Endothelial cell (in vitro differentiated cells): ENCODE measurements at regions not wholly inside any gene's neighbourhood (a gene's known extent, or its start where the extent isn't known, plus 50 kb on each side); places are given as distances from the start of the nearest gene placed in this dataset.
"Not testable (repeated sequence)": the region's sequence is repeated elsewhere in the genome, so short reads cannot be mapped to it uniquely, and the experiment has no call there.

ENCODE experiments used
- DNase-seq: peaks from one replicate; pipeline ENCODE4 v3.0.0; 2021; ENCODE audit warnings: low spot score
- H3K27ac Mint-ChIP-seq: one replicate; pipeline ENCODE4 v1.8.0; 2021; ENCODE audit warnings: mixed read lengths, inconsistent platforms; ENCODE audit not compliant: unreplicated experiment
- H3K27me3 Mint-ChIP-seq: one replicate; pipeline ENCODE4 v1.8.0; 2021; ENCODE audit warnings: mild to moderate bottlenecking, moderate library complexity, mixed read lengths, inconsistent platforms; ENCODE audit not compliant: unreplicated experiment
- H3K36me3 Mint-ChIP-seq: one replicate; pipeline ENCODE4 v1.8.0; 2021; ENCODE audit warnings: mild to moderate bottlenecking, low read depth, mixed read lengths, inconsistent platforms; ENCODE audit not compliant: unreplicated experiment
- H3K4me1 Mint-ChIP-seq: one replicate; pipeline ENCODE4 v1.8.0; 2021; ENCODE audit warnings: mild to moderate bottlenecking, mixed read lengths, inconsistent platforms; ENCODE audit not compliant: unreplicated experiment
- H3K4me3 Mint-ChIP-seq: one replicate; pipeline ENCODE4 v1.8.0; 2021; ENCODE audit warnings: mild to moderate bottlenecking, mixed read lengths, inconsistent platforms; ENCODE audit not compliant: unreplicated experiment
- H3K9me3 Mint-ChIP-seq: one replicate; pipeline ENCODE4 v1.8.0; 2021; ENCODE audit warnings: mixed read lengths, inconsistent platforms; ENCODE audit not compliant: unreplicated experiment
- CTCF ChIP-seq: fragments of 200-600 bp; sonication (generic); IDR thresholded peaks from one replicate; pipeline ENCODE4 v1.5.0; 2021; ENCODE audit warnings: antibody characterized with exemption; ENCODE audit not compliant: unreplicated experiment

DNA sequence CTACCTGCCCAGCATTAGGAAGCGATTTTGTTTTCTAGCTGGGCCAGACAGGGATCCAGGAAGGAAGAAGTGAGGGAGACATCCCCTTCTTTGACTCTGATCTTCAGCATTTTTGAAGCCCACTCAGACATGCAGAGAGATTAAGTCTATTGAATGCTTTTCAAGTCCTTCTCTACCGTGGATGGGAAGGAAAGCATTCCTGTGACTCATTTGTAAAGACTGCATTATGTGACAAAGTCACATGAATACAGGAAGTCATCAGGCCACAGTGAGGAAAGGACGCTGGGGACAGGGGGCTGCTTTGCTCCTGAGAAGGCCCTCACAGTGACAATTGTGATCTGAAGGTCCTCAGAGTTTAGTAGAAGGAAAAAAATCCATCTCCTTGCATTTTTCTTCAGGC, 67.4 kb upstream of the GBA3 start:
- H3K27ac Mint-ChIP-seq, result peak overlapping the region; percentile 18

DNA sequence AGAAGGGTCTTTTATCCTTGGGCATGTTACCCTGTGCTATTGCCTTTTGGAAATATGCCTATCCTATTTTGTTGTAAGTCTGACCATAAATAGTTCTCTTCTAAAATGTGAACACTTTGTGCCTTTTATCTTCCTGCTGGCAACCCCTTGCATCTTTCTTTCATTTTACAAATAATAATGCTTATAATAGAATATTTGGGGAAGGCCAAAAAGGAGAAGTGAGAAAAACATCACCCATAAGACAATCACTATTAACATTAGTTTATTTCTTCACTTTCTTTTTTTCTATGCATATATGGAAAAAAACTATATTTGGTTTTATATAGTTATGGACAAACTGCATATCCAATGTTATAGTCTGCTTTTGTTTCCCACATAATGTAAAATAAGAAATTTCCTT, 64.9 kb upstream of the GBA3 start:
- H3K9me3 Mint-ChIP-seq, DNase-seq, H3K27me3 Mint-ChIP-seq: not testable (repeated sequence)

More for the DNA sequence above, 67.4 kb upstream of the GBA3 start:
- peaks cover 16% of the 10 kb centered on the region for H3K4me1 Mint-ChIP-seq
- H3K4me3 Mint-ChIP-seq, result no peak overlapping the region
- no peaks in the 10 kb centered on the region for H3K9me3 Mint-ChIP-seq
- no peak for TF ChIP-seq CTCF
- no peak for DNase-seq
- H3K27me3 Mint-ChIP-seq, result peaks cover 3% of the 10 kb centered on the region
- no peaks in the 10 kb centered on the region for H3K36me3 Mint-ChIP-seq

DNA sequence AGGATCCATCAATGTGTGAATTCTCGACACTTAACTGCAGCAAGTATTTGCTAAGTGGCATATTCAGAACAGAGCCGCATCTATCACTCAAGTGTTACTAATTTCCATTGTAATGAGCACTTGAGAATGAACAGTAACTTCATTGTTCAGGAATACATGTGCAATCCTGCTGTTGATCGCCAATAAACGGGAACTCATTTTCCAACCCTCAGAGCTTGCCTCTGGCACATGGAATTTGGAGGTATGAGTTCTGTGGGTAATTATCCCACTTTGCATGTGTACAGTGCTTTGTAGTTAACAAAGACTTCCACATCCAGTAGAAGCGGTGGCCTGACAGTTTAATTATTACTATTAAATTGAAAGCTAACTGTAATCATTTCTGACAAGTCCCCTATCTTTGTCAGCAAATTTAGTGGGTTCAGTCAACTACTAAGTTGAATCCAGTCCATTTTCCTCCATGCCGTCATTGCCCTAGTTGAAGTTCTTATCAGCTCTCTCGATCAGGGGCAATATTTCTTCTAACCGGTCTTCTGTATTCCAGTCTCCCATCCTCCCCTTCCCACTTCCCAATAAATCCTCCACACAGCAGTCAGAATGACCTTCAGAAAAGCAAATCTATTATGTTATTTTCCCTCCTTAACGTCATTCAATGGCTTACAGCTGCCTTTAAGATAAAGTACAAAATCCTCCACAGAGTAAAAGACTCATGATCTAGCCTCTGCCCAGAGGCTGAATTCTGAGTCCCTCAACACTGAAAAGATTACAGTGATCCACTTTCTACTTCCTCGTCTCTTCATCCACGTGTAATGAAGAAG, 62.4 kb upstream of the GBA3 start:
- H3K4me1 Mint-ChIP-seq, H3K27ac Mint-ChIP-seq, H3K9me3 Mint-ChIP-seq, H3K27me3 Mint-ChIP-seq, H3K36me3 Mint-ChIP-seq, H3K4me3 Mint-ChIP-seq, DNase-seq: not testable (repeated sequence)

More for the DNA sequence above, 64.9 kb upstream of the GBA3 start:
- H3K36me3 Mint-ChIP-seq, H3K27ac Mint-ChIP-seq, H3K4me3 Mint-ChIP-seq: not testable (repeated sequence)
- H3K4me1 Mint-ChIP-seq, result peaks cover 14% of the 10 kb centered on the region

DNA sequence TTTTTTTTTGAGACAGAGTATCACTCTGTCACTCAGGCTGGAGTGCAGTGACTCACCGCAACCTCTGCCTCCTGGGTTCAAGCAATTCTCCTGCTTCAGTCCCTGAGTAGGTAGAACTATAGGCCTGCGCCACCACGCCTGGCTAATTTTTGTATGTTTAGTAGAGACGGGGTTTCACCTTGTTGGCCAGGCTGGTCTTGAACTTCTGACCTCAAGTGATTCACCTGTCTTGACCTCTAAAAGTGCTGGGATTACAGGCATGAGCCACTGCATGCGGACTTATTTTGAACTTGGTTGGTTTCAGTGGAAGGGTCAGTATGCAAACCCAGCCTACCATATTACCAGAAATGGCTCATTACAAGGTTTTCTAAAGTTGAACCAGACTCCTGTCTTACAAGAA, 61.6 kb upstream of the GBA3 start:
- H3K36me3 Mint-ChIP-seq, H3K9me3 Mint-ChIP-seq, H3K27me3 Mint-ChIP-seq, DNase-seq, H3K27ac Mint-ChIP-seq, H3K4me1 Mint-ChIP-seq, H3K4me3 Mint-ChIP-seq: not testable (repeated sequence)

GRCh38 chr4:22634541-22635181, 58.1 kb upstream of the GBA3 start:
- TF ChIP-seq CTCF, result no peak

GRCh38 chr4:22635182-22635549, 57.6 kb upstream of the GBA3 start:
- H3K27me3 Mint-ChIP-seq, H3K4me1 Mint-ChIP-seq, H3K36me3 Mint-ChIP-seq, H3K27ac Mint-ChIP-seq, DNase-seq, H3K9me3 Mint-ChIP-seq, H3K4me3 Mint-ChIP-seq: not testable (repeated sequence)

More at GRCh38 chr4:22634541-22635181, 58.1 kb upstream of the GBA3 start:
- Mint-ChIP-seq H3K27me3 (no peaks in the 10 kb centered on the region), H3K4me3 (no peak overlapping the region), H3K36me3 (no peaks in the 10 kb centered on the region), H3K27ac (no peak overlapping the region), H3K9me3 (no peaks in the 10 kb centered on the region), H3K4me1 (no peaks in the 10 kb centered on the region)
- no peak for DNase-seq

- DNase-seq, result no peak
- Mint-ChIP-seq H3K36me3 (no peaks in the 10 kb centered on the region), H3K4me1 (no peaks in the 10 kb centered on the region), H3K27ac (no peak overlapping the region), H3K27me3 (no peaks in the 10 kb centered on the region), H3K4me3 (no peak overlapping the region), H3K9me3 (no peaks in the 10 kb centered on the region)
- no peak for TF ChIP-seq CTCF
Measured at GRCh38 chr4:22635692-22636091, 57.0 kb upstream of the GBA3 start.
